GM23248 (cell line): ENCODE measurements at regions not wholly inside any gene's neighbourhood (a gene's known extent, or its start where the extent isn't known, plus 50 kb on each side); places are given as distances from the start of the nearest gene placed in this dataset.

Experiments
- DNase-seq: peaks from one replicate; pipeline ENCODE4 v3.0.0-alpha.2; 2015
- H2AFZ ChIP-seq: fragments of 200-600 bp; sonication (generic); 2 replicates; pipeline ENCODE4 v1.6.1; 2016; ENCODE audit warnings: antibody characterized with exemption
- H3F3A ChIP-seq: fragments of 200-600 bp; sonication (generic); 2 replicates; pipeline ENCODE4 v1.6.1; 2016; ENCODE audit warnings: mild to moderate bottlenecking, antibody characterized with exemption, mixed run types; ENCODE audit not compliant: insufficient read depth
- H3K27ac ChIP-seq: fragments of 200-600 bp; sonication (generic); 2 replicates; pipeline ENCODE4 v1.5.1; 2016; ENCODE audit warnings: mild to moderate bottlenecking
- H3K27me3 ChIP-seq: fragments of 200-600 bp; sonication (generic); replicated peaks from 2 replicates; pipeline ENCODE4 v1.6.1; 2016; ENCODE audit warnings: mild to moderate bottlenecking; ENCODE audit not compliant: insufficient read depth
- H3K36me3 ChIP-seq: fragments of 200-600 bp; sonication (generic); 2 replicates; pipeline ENCODE4 v1.6.1; 2016; ENCODE audit warnings: low read depth, mild to moderate bottlenecking
- H3K4me1 ChIP-seq: fragments of 200-600 bp; sonication (generic); 2 replicates; pipeline ENCODE4 v1.6.1; 2016; ENCODE audit warnings: mild to moderate bottlenecking; ENCODE audit not compliant: insufficient read depth
- H3K4me2 ChIP-seq: fragments of 200-600 bp; sonication (generic); one replicate; pipeline ENCODE4 v1.6.1; 2016; ENCODE audit warnings: mild to moderate bottlenecking; ENCODE audit not compliant: unreplicated experiment
- H3K4me3 ChIP-seq: fragments of 200-600 bp; sonication (generic); 2 replicates; pipeline ENCODE4 v1.5.1; 2016; ENCODE audit warnings: mild to moderate bottlenecking
- H3K79me2 ChIP-seq: fragments of 200-600 bp; sonication (generic); 2 replicates; pipeline ENCODE4 v1.6.1; 2016; ENCODE audit warnings: mild to moderate bottlenecking; ENCODE audit not compliant: insufficient read depth
- H3K9ac ChIP-seq: fragments of 200-600 bp; sonication (generic); 2 replicates; pipeline ENCODE4 v1.6.1; 2016; ENCODE audit warnings: mild to moderate bottlenecking
- H3K9me2 ChIP-seq: fragments of 200-600 bp; sonication (generic); 2 replicates; pipeline ENCODE4 v1.6.1; 2016; ENCODE audit warnings: mixed run types, mild to moderate bottlenecking, moderate library complexity; ENCODE audit not compliant: insufficient read depth
- H3K9me3 ChIP-seq: fragments of 200-600 bp; sonication (generic); one replicate; pipeline ENCODE4 v1.6.1; 2017; ENCODE audit warnings: low read depth
- H4K20me1 ChIP-seq: fragments of 200-600 bp; sonication (generic); 2 replicates; pipeline ENCODE4 v1.6.0; 2016; ENCODE audit not compliant: insufficient read depth
- EZH2 ChIP-seq: fragments of 200-600 bp; sonication (generic); IDR thresholded peaks from 2 replicates; pipeline ENCODE4 v1.6.1; 2018; ENCODE audit warnings: antibody characterized with exemption, mild to moderate bottlenecking; ENCODE audit not compliant: insufficient read depth, poor library complexity, severe bottlenecking
- EZH2phosphoT487 ChIP-seq: fragments of 200-600 bp; sonication (generic); IDR thresholded peaks from 2 replicates; pipeline ENCODE4 v1.6.1; 2018; ENCODE audit warnings: antibody characterized with exemption, moderate library complexity, mild to moderate bottlenecking, low read depth; ENCODE audit not compliant: insufficient read depth
- WGBS, 2 experiments: methylation state at CpG; one replicate each; pipeline ENCODE4 v1.1.6; 2015 to 2017; ENCODE audit warnings: low lambda C conversion rate in 2 of 2, low coverage in 1 of 2; ENCODE audit errors: missing lambda C conversion rate in 2 of 2; 5-methylcytosine and 5-hydroxymethylcytosine counted together
- in situ Hi-C: fragments of 300-500 bp; cut with MboI; formaldehyde crosslinking; loops from 2 replicates; pipeline ENCODE4 v1.15.0; 2020

GRCh38 chr3:104578558-104578957, 788.2 kb upstream of the ALCAM start:
- DNase-seq: no peak
- no peaks in the 10 kb centered on the region for H3K79me2 ChIP-seq
- no peak overlapping the region for H3K4me3 ChIP-seq
- no peaks in the 10 kb centered on the region for H3F3A ChIP-seq
- H3K27me3 ChIP-seq: no peaks in the 10 kb centered on the region
- H3K9me3 ChIP-seq: no peaks in the 10 kb centered on the region
- no peak overlapping the region for H3K27ac ChIP-seq
- H3K36me3 ChIP-seq: no peaks in the 10 kb centered on the region
- no peaks in the 10 kb centered on the region for H3K4me1 ChIP-seq
- no peak overlapping the region for H3K4me2 ChIP-seq
- no peak overlapping the region for H3K9ac ChIP-seq
- in situ Hi-C loops: no loop called here
- 14 to 36% methylated on average over 3 of the region's 3 CpGs for WGBS, 2 experiments
- no peak overlapping the region for H2AFZ ChIP-seq
- TF ChIP-seq EZH2: no peak
- TF ChIP-seq EZH2phosphoT487: no peak
- H4K20me1 ChIP-seq: no peaks in the 10 kb centered on the region
- no peaks in the 10 kb centered on the region for H3K9me2 ChIP-seq

- no peak overlapping the region for H3K27ac ChIP-seq
- in situ Hi-C loops: no loop called here
- H3K4me1 ChIP-seq: no peaks in the 10 kb centered on the region
- H3K4me3 ChIP-seq: no peak overlapping the region
- H3K9me2 ChIP-seq: no peaks in the 10 kb centered on the region
- H2AFZ ChIP-seq: no peak overlapping the region
- no peaks in the 10 kb centered on the region for H3K36me3 ChIP-seq
- no peak overlapping the region for H3K9ac ChIP-seq
- no peaks in the 10 kb centered on the region for H3K9me3 ChIP-seq
- no peaks in the 10 kb centered on the region for H4K20me1 ChIP-seq
- H3K4me2 ChIP-seq: no peak overlapping the region
- DNase-seq: no peak
- no peaks in the 10 kb centered on the region for H3F3A ChIP-seq
- no peaks in the 10 kb centered on the region for H3K27me3 ChIP-seq
- no peaks in the 10 kb centered on the region for H3K79me2 ChIP-seq
- TF ChIP-seq EZH2phosphoT487 (no peak), EZH2 (no peak)
Observed at GRCh38 chr3:104582092-104582491, 784.6 kb upstream of the ALCAM start.

GRCh38 chr3:104584682-104585081, 782.0 kb upstream of the ALCAM start:
- Histone ChIP-seq H3K4me1 (no peaks in the 10 kb centered on the region), H2AFZ (no peak overlapping the region), H3K27me3 (no peaks in the 10 kb centered on the region), H3K36me3 (no peaks in the 10 kb centered on the region), H3K4me3 (no peak overlapping the region), H3K4me2 (no peak overlapping the region), H4K20me1 (no peaks in the 10 kb centered on the region), H3K9me2 (no peaks in the 10 kb centered on the region), H3K27ac (no peak overlapping the region), H3K79me2 (no peaks in the 10 kb centered on the region), H3K9ac (no peak overlapping the region), H3K9me3 (no peaks in the 10 kb centered on the region), H3F3A (no peaks in the 10 kb centered on the region)
- in situ Hi-C loops: no loop called here
- 38 to 42% methylated on average over 5 of the region's 5 CpGs for WGBS, 2 experiments
- no peak for DNase-seq
- TF ChIP-seq EZH2phosphoT487: no peak
- TF ChIP-seq EZH2: no peak

GRCh38 chr3:104586344-104586743, 780.4 kb upstream of the ALCAM start:
- Histone ChIP-seq H3K27ac (no peak overlapping the region), H3K4me1 (no peaks in the 10 kb centered on the region), H3K36me3 (no peaks in the 10 kb centered on the region), H3F3A (no peaks in the 10 kb centered on the region), H3K27me3 (no peaks in the 10 kb centered on the region), H3K4me3 (no peak overlapping the region), H3K79me2 (no peaks in the 10 kb centered on the region), H4K20me1 (no peaks in the 10 kb centered on the region), H2AFZ (no peak overlapping the region), H3K9ac (no peak overlapping the region), H3K4me2 (no peak overlapping the region), H3K9me3 (no peaks in the 10 kb centered on the region), H3K9me2 (no peaks in the 10 kb centered on the region)
- in situ Hi-C loops: no loop called here
- DNase-seq: no peak
- TF ChIP-seq EZH2phosphoT487 (no peak), EZH2 (no peak)

- in situ Hi-C loops: no loop called here
- H3K9me3 ChIP-seq: no peaks in the 10 kb centered on the region
- H3K9me2 ChIP-seq: no peaks in the 10 kb centered on the region
- no peak for DNase-seq
- no peaks in the 10 kb centered on the region for H4K20me1 ChIP-seq
- no peak overlapping the region for H2AFZ ChIP-seq
- TF ChIP-seq EZH2phosphoT487 (no peak), EZH2 (no peak)
- H3K9ac ChIP-seq: no peak overlapping the region
- H3K27me3 ChIP-seq: no peaks in the 10 kb centered on the region
- H3K27ac ChIP-seq: no peak overlapping the region
- H3K4me2 ChIP-seq: no peak overlapping the region
- no peaks in the 10 kb centered on the region for H3K4me1 ChIP-seq
- no peaks in the 10 kb centered on the region for H3K79me2 ChIP-seq
- no peaks in the 10 kb centered on the region for H3K36me3 ChIP-seq
- 72 to 80% methylated on average over 3 of the region's 3 CpGs for WGBS, 2 experiments
- H3K4me3 ChIP-seq: no peak overlapping the region
- no peaks in the 10 kb centered on the region for H3F3A ChIP-seq
Observed at GRCh38 chr3:104588442-104588841, 778.3 kb upstream of the ALCAM start.
